GM06990 (cell line): ENCODE measurements at regions not wholly inside any gene's neighbourhood (a gene's known extent, or its start where the extent isn't known, plus 50 kb on each side); places are given as distances from the start of the nearest gene placed in this dataset.
"Not testable (repeated sequence)": the region's sequence is repeated elsewhere in the genome, so short reads cannot be mapped to it uniquely, and the experiment has no call there.

ENCODE experiments used
- DNase-seq: peaks from one replicate; pipeline ENCODE4 v3.0.0-alpha.2; 2011; ENCODE audit not compliant: insufficient read length; ENCODE audit errors: extremely low read depth
- H3K27me3 ChIP-seq: replicated peaks from 2 replicates; pipeline ENCODE4 v1.6.0; 2011; ENCODE audit warnings: low read length; ENCODE audit not compliant: control insufficient read depth, insufficient read depth
- H3K36me3 ChIP-seq: 2 replicates; pipeline ENCODE4 v1.5.1; 2011; ENCODE audit warnings: low read length; ENCODE audit not compliant: control insufficient read depth, insufficient read depth
- H3K4me3 ChIP-seq: replicated peaks from 2 replicates; pipeline ENCODE4 v1.5.1; 2011; ENCODE audit warnings: low read depth, mild to moderate bottlenecking, control low read depth, low read length
- CTCF ChIP-seq: IDR thresholded peaks from 2 replicates; pipeline ENCODE4 v1.5.1; 2011; ENCODE audit warnings: low read length, control low read depth, mild to moderate bottlenecking, inconsistent platforms; ENCODE audit not compliant: insufficient read depth, poor library complexity, severe bottlenecking

GRCh38 chrX:66110112-66110511 lies 53.9 kb upstream of the HEPH start:
- Histone ChIP-seq H3K27me3 (no peaks in the 10 kb centered on the region), H3K4me3 (no peak overlapping the region), H3K36me3 (no peaks in the 10 kb centered on the region)
- TF ChIP-seq CTCF, result peak; percentile 63
- DNase-seq, result no peak

- not testable (repeated sequence) for H3K27me3 ChIP-seq, H3K4me3 ChIP-seq, H3K36me3 ChIP-seq, DNase-seq
These were observed 56.2 kb upstream of the HEPH start for GRCh38 chrX:66107860-66108259.

GRCh38 chrX:66102398-66102797 lies 61.6 kb upstream of the HEPH start:
- DNase-seq, H3K27me3 ChIP-seq, H3K36me3 ChIP-seq, H3K4me3 ChIP-seq: not testable (repeated sequence)

- TF ChIP-seq CTCF, result no peak
- Histone ChIP-seq H3K36me3 (no peaks in the 10 kb centered on the region), H3K4me3 (no peak overlapping the region), H3K27me3 (no peaks in the 10 kb centered on the region)
- DNase-seq, result no peak
These were observed 58.3 kb upstream of the VSIG4 start for GRCh38 chrX:66098162-66098561.

- not testable (repeated sequence) for H3K27me3 ChIP-seq, H3K4me3 ChIP-seq, H3K36me3 ChIP-seq, DNase-seq
These were observed 57.1 kb upstream of the VSIG4 start for GRCh38 chrX:66096987-66097386.

GRCh38 chrX:66090004-66090403 lies 50.1 kb upstream of the VSIG4 start:
- DNase-seq, H3K27me3 ChIP-seq, H3K4me3 ChIP-seq, H3K36me3 ChIP-seq: not testable (repeated sequence)
